Thymus (tissue), 11 donors: ENCODE measurements at regions not wholly inside any gene's neighbourhood (a gene's known extent, or its start where the extent isn't known, plus 50 kb on each side); places are given as distances from the start of the nearest gene placed in this dataset.
"Not testable (repeated sequence)": the region's sequence is repeated elsewhere in the genome, so short reads cannot be mapped to it uniquely, and the experiment has no call there.

Experiments
- DNase-seq, 9 donors: peaks; one replicate each; pipeline ENCODE4 v3.0.0-alpha.2; 2013; ENCODE audit warnings: low spot score in 9 of 9, low read depth in 6 of 9, missing footprints in 1 of 9
- H3K27ac ChIP-seq, 2 donors: one replicate each; pipeline ENCODE4 v1.5.1; 2013; ENCODE audit warnings: control low read depth in 1 of 2, low read depth in 1 of 2, low read length in 1 of 2, mild to moderate bottlenecking in 1 of 2, moderate library complexity in 1 of 2
- H3K27me3 ChIP-seq, 2 donors: one replicate each; pipeline ENCODE4 v1.5.1; 2013; ENCODE audit warnings: low read length in 1 of 2; ENCODE audit not compliant: control insufficient read depth in 2 of 2, insufficient read depth in 1 of 2
- H3K36me3 ChIP-seq, 2 donors: one replicate each; pipeline ENCODE4 v1.5.1; 2013; ENCODE audit warnings: low read length in 1 of 2, mild to moderate bottlenecking in 1 of 2, moderate library complexity in 1 of 2; ENCODE audit not compliant: control insufficient read depth in 2 of 2, insufficient read depth in 2 of 2
- H3K4me1 ChIP-seq, 2 donors: one replicate each; pipeline ENCODE4 v1.5.1; 2013; ENCODE audit warnings: low read length in 2 of 2; ENCODE audit not compliant: control insufficient read depth in 2 of 2, insufficient read depth in 2 of 2
- H3K4me3 ChIP-seq, 2 donors: one replicate each; pipeline ENCODE4 v1.5.1; 2013; ENCODE audit warnings: low read length in 2 of 2, control low read depth in 1 of 2, mild to moderate bottlenecking in 1 of 2
- H3K9me3 ChIP-seq, 2 donors: one replicate each; pipeline ENCODE4 v1.5.1; 2013; ENCODE audit warnings: low read length in 1 of 2, mild to moderate bottlenecking in 1 of 2; ENCODE audit not compliant: control insufficient read depth in 2 of 2, insufficient read depth in 1 of 2
- WGBS: extraction: QIAGEN DNeasy Blood & Tissue Kit; methylation state at CpG from one replicate; pipeline ENCODE4 v1.1.7; 2013; 5-methylcytosine and 5-hydroxymethylcytosine counted together
- donor health status: healthy.

DNA sequence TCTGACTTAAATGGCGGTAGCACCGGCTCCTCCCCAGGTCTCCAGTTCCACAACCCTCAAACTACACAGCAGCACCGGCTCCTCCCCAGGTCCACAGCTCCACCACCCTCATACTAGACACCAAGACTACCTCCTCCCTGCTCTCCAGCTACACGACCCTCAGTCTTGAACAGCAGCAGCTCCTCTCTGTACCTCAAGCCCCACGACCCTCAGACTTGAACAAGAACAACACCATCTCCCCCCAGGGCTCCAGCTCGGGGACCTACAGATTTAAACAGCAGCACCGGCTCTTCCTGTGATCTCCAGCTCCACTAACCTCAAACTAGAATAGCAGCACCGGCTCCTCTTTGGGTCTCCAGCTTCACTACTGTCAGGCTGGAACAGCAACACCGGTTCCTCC lies 326.9 kb downstream of the PREX1 start:
- H3K9me3 ChIP-seq, H3K4me1 ChIP-seq, H3K36me3 ChIP-seq, H3K27ac ChIP-seq, H3K27me3 ChIP-seq, DNase-seq, H3K4me3 ChIP-seq: not testable (repeated sequence)
- whole genome bisulfite sequencing = 83% methylated on average over 9 of the region's 9 CpGs

GRCh38 chr20:48498939-48499338 lies 328.9 kb downstream of the PREX1 start:
- DNase-seq, H3K9me3 ChIP-seq, H3K4me1 ChIP-seq, H3K27ac ChIP-seq, H3K4me3 ChIP-seq, H3K27me3 ChIP-seq, H3K36me3 ChIP-seq: not testable (repeated sequence)
- 80% methylated on average over 4 of the region's 4 CpGs for WGBS

GRCh38 chr20:48498125-48498524 lies 329.7 kb downstream of the PREX1 start:
- H3K36me3 ChIP-seq, H3K4me3 ChIP-seq, H3K27ac ChIP-seq, H3K9me3 ChIP-seq, H3K27me3 ChIP-seq, H3K4me1 ChIP-seq, DNase-seq: not testable (repeated sequence)
- WGBS = 87% methylated on average over 4 of the region's 4 CpGs

GRCh38 chr20:48493966-48494365 lies 333.8 kb downstream of the PREX1 start:
- no peaks in the 10 kb centered on the region for H3K27me3 ChIP-seq
- 83% methylated on average over 8 of the region's 8 CpGs for WGBS
- no peak for DNase-seq
- H3K4me3 ChIP-seq = no peak overlapping the region
- H3K9me3 ChIP-seq = no peaks in the 10 kb centered on the region
- no peaks in the 10 kb centered on the region for H3K36me3 ChIP-seq
- no peaks in the 10 kb centered on the region for H3K4me1 ChIP-seq
- H3K27ac ChIP-seq = no peak overlapping the region

DNA sequence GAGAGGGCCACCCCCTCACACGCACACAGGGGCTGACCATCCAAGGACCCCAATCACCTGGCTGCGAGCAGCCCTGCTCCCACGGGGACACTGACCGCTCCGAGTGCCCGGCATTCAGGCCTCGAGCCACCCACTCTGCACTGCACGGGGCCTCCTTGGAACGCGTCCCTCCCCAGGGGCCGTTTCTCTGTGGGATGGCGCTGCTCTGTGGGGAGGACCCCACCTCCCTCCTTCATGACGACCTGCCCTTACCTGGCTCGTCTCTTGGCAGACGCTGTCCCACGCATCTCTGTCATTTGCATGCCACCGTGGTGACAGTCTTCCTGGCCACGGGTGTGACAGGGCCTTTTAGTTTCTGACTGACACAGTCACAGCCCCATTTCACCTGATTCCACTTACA lies 334.5 kb downstream of the PREX1 start:
- H3K9me3 ChIP-seq, H3K36me3 ChIP-seq, H3K27ac ChIP-seq, DNase-seq, H3K27me3 ChIP-seq, H3K4me1 ChIP-seq, H3K4me3 ChIP-seq: not testable (repeated sequence)
- WGBS = 80% methylated on average over 18 of the region's 18 CpGs

GRCh38 chr20:48492715-48493070 lies 335.1 kb downstream of the PREX1 start:
- DNase-seq = no peak
- Histone ChIP-seq H3K9me3 (no peaks in the 10 kb centered on the region), H3K4me1 (no peaks in the 10 kb centered on the region), H3K36me3 (no peaks in the 10 kb centered on the region), H3K4me3 (no peak overlapping the region), H3K27ac (no peak overlapping the region), H3K27me3 (no peaks in the 10 kb centered on the region)
- 95% methylated on average over 11 of the region's 11 CpGs for WGBS

DNA sequence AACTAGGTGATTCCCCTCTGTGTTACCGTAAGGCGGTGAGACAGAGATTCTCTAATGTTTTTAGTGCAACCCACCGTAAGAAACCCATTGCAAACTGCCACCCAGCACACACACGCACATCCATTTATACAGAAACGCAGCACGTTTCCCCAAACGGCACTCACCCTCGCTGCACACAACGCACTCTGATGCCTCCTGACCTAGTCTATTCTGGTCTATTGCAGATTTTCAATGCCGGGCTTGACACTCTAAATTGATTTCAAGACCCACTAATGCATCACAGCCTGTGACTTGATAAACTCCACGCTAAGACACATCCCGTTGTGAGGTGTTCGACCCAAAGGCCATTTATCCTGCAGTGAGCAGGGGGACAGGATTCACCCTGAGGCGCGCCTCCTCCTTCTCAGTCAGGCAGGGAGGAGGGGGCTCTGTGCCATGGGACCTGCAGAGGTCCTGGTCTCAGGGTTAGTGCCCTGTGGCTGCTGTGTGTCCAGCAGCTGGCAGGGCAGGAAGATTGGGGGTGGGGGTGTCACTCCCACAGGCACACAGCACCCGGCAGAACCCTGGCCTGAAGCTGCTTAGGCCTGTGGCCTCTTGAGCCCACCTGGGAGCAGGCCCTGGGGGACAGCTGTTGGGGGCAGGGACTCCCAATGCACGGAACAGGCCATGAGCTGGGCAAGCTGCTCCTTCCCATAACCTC lies 335.6 kb downstream of the PREX1 start:
- DNase-seq = no peak
- H3K36me3 ChIP-seq = no peaks in the 10 kb centered on the region
- 94% methylated on average over 17 of the region's 17 CpGs for WGBS
- no peak overlapping the region for H3K4me3 ChIP-seq
- no peak overlapping the region for H3K27ac ChIP-seq
- H3K9me3 ChIP-seq = no peaks in the 10 kb centered on the region
- H3K4me1 ChIP-seq = no peaks in the 10 kb centered on the region
- no peaks in the 10 kb centered on the region for H3K27me3 ChIP-seq

DNA sequence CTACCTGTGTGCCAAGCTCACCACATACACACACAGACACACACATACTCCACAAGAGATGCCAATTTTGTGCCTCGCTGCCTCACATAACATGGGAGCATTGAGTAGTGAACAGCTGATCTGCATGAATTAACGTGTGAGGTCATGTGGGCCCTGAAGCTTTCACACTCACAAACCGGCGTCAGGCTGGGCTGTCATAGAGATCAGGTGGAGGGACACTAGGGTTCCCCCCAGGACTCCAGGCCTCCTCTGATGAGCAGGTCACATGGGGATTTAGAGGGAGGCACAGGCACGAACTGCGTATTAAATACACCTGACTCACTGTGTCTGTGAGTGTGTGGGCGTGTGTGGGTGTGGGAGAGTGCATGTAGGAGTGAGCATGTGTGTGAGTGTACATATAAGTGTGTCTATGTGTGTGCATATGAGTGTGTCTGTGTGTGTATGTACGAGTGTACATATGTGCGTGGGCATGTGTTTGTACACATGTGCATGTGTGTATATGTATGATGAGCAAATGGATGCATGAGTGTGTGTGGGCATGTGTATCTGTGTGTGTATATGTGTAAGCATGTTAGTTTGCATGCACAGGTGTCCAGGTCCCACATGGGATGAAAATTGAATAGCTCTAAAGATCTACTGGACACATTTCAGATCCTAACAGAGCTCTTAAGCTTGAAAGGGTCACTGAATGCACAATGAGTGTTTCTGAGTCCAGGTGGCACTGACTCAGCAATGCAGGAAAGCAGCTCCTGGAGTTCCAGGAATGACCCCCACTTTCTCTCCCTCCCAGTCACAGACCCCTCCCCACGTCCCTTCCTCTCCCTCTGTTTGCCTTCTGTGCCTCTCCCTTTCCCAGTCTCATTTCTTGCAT lies 336.6 kb downstream of the PREX1 start:
- Histone ChIP-seq H3K4me3 (no peak overlapping the region), H3K36me3 (no peaks in the 10 kb centered on the region), H3K27ac (no peak overlapping the region), H3K9me3 (no peaks in the 10 kb centered on the region), H3K4me1 (no peaks in the 10 kb centered on the region), H3K27me3 (no peaks in the 10 kb centered on the region)
- DNase-seq = no peak
- WGBS = 89% methylated on average over 10 of the region's 10 CpGs

DNA sequence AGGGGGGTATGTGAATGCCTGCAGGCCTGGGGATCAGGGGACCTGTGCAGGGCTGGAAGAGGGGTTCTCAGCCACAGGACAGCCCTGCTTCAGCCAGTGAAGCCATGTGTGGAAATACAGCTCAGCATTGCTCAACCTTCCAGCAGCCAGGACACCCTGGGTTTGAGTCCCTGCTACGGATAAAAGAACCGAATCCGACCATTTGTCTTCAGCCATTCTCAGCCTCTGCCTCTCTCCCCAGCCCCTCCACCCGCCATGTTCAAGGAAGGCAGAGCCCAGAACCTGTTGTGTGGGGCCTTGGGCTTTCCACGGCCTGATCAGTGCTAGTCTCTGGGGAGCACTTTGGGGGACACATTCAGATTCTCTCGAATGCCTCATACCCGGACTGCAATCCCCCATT lies 337.5 kb downstream of the PREX1 start:
- DNase-seq, H3K27ac ChIP-seq, H3K4me1 ChIP-seq, H3K27me3 ChIP-seq, H3K4me3 ChIP-seq, H3K9me3 ChIP-seq, H3K36me3 ChIP-seq: not testable (repeated sequence)
- WGBS = 74% methylated on average over 7 of the region's 7 CpGs
